Neuron (in vitro differentiated cells): ENCODE measurements at regions not wholly inside any gene's neighbourhood (a gene's known extent, or its start where the extent isn't known, plus 50 kb on each side); places are given as distances from the start of the nearest gene placed in this dataset.

Experiments
- H2AFZ ChIP-seq: one replicate; pipeline ENCODE4 v1.6.1; 2013; ENCODE audit warnings: low read depth, mild to moderate bottlenecking, inconsistent platforms, low read length, moderate library complexity
- H3K27me3 ChIP-seq: one replicate; pipeline ENCODE4 v1.6.1; 2013; ENCODE audit warnings: low read length; ENCODE audit not compliant: insufficient read depth
- H3K36me3 ChIP-seq: one replicate; pipeline ENCODE4 v1.6.1; 2013; ENCODE audit warnings: low read length; ENCODE audit not compliant: insufficient read depth
- H3K4me1 ChIP-seq: one replicate; pipeline ENCODE4 v1.6.1; 2013; ENCODE audit warnings: low read length; ENCODE audit not compliant: insufficient read depth
- H3K4me3 ChIP-seq: 2 replicates; pipeline ENCODE4 v1.5.1; 2013; ENCODE audit warnings: mild to moderate bottlenecking, low read length, moderate library complexity
- H3K9me3 ChIP-seq: one replicate; pipeline ENCODE4 v1.6.1; 2013; ENCODE audit warnings: low read length

- no peak overlapping the region for H2AFZ ChIP-seq
These were observed 548.9 kb upstream of the MARCKS start for GRCh38 chr6:113308266-113308665.

GRCh38 chr6:113313841-113314240 is 543.3 kb upstream of the MARCKS start:
- H3K27me3 ChIP-seq: no peaks in the 10 kb centered on the region
- no peak overlapping the region for H3K4me3 ChIP-seq
- no peaks in the 10 kb centered on the region for H3K36me3 ChIP-seq
- no peaks in the 10 kb centered on the region for H3K9me3 ChIP-seq
- peaks cover 15% of the 10 kb centered on the region for H3K4me1 ChIP-seq
- no peak overlapping the region for H2AFZ ChIP-seq

More at GRCh38 chr6:113308266-113308665, 548.9 kb upstream of the MARCKS start:
- Histone ChIP-seq H3K27me3 (no peaks in the 10 kb centered on the region), H3K36me3 (no peaks in the 10 kb centered on the region), H3K4me3 (no peak overlapping the region), H3K9me3 (no peaks in the 10 kb centered on the region), H3K4me1 (no peaks in the 10 kb centered on the region)

- Histone ChIP-seq H3K36me3 (no peaks in the 10 kb centered on the region), H2AFZ (no peak overlapping the region), H3K4me1 (peaks cover 20% of the 10 kb centered on the region), H3K4me3 (no peak overlapping the region), H3K27me3 (no peaks in the 10 kb centered on the region), H3K9me3 (no peaks in the 10 kb centered on the region)
These were observed 542.0 kb upstream of the MARCKS start for GRCh38 chr6:113315165-113315564.

GRCh38 chr6:113315879-113316278 is 541.3 kb upstream of the MARCKS start:
- no peaks in the 10 kb centered on the region for H3K27me3 ChIP-seq
- H2AFZ ChIP-seq: no peak overlapping the region
- no peaks in the 10 kb centered on the region for H3K36me3 ChIP-seq
- peaks cover 20% of the 10 kb centered on the region for H3K4me1 ChIP-seq
- no peaks in the 10 kb centered on the region for H3K9me3 ChIP-seq
- no peak overlapping the region for H3K4me3 ChIP-seq

GRCh38 chr6:113317442-113317841 is 539.7 kb upstream of the MARCKS start:
- H3K4me3 ChIP-seq: peak overlapping the region; percentile 50
- no peaks in the 10 kb centered on the region for H3K9me3 ChIP-seq
- H3K4me1 ChIP-seq: peaks cover 20% of the 10 kb centered on the region
- H3K36me3 ChIP-seq: no peaks in the 10 kb centered on the region
- peak overlapping the region; percentile 60 for H2AFZ ChIP-seq
- no peaks in the 10 kb centered on the region for H3K27me3 ChIP-seq

GRCh38 chr6:113317891-113318574 is 539.1 kb upstream of the MARCKS start:
- Histone ChIP-seq H3K27me3 (no peaks in the 10 kb centered on the region), H3K36me3 (no peaks in the 10 kb centered on the region), H3K9me3 (no peaks in the 10 kb centered on the region), H3K4me3 (peak overlapping the region; percentile 50), H2AFZ (peak overlapping the region; percentile 60), H3K4me1 (peaks cover 20% of the 10 kb centered on the region)

GRCh38 chr6:113318575-113318917 is 538.6 kb upstream of the MARCKS start:
- Histone ChIP-seq H3K36me3 (no peaks in the 10 kb centered on the region), H3K9me3 (no peaks in the 10 kb centered on the region), H3K4me1 (peaks cover 20% of the 10 kb centered on the region), H2AFZ (peak overlapping the region; percentile 60), H3K4me3 (peak overlapping the region; percentile 50), H3K27me3 (no peaks in the 10 kb centered on the region)

GRCh38 chr6:113320653-113321052 is 536.5 kb upstream of the MARCKS start:
- Histone ChIP-seq H3K4me3 (no peak overlapping the region), H3K27me3 (no peaks in the 10 kb centered on the region), H3K4me1 (peaks cover 20% of the 10 kb centered on the region), H2AFZ (no peak overlapping the region), H3K9me3 (no peaks in the 10 kb centered on the region), H3K36me3 (no peaks in the 10 kb centered on the region)

GRCh38 chr6:113326781-113327180 is 530.4 kb upstream of the MARCKS start:
- H2AFZ ChIP-seq: no peak overlapping the region
- peaks cover 30% of the 10 kb centered on the region for H3K4me1 ChIP-seq
- no peak overlapping the region for H3K4me3 ChIP-seq
- H3K9me3 ChIP-seq: no peaks in the 10 kb centered on the region
- no peaks in the 10 kb centered on the region for H3K36me3 ChIP-seq
- no peaks in the 10 kb centered on the region for H3K27me3 ChIP-seq

GRCh38 chr6:113328886-113329381 is 528.2 kb upstream of the MARCKS start:
- Histone ChIP-seq H3K36me3 (no peaks in the 10 kb centered on the region), H3K4me3 (no peak overlapping the region), H3K9me3 (no peaks in the 10 kb centered on the region), H2AFZ (peak overlapping the region; percentile 59), H3K4me1 (peaks cover 31% of the 10 kb centered on the region), H3K27me3 (no peaks in the 10 kb centered on the region)

GRCh38 chr6:113329942-113330635 is 527.1 kb upstream of the MARCKS start:
- H3K27me3 ChIP-seq: no peaks in the 10 kb centered on the region
- no peak overlapping the region for H3K4me3 ChIP-seq
- no peak overlapping the region for H2AFZ ChIP-seq
- no peaks in the 10 kb centered on the region for H3K36me3 ChIP-seq
- peaks cover 31% of the 10 kb centered on the region for H3K4me1 ChIP-seq
- no peaks in the 10 kb centered on the region for H3K9me3 ChIP-seq

GRCh38 chr6:113330636-113330946 is 526.6 kb upstream of the MARCKS start:
- no peaks in the 10 kb centered on the region for H3K9me3 ChIP-seq

GRCh38 chr6:113331021-113331420 is 526.1 kb upstream of the MARCKS start:
- H3K4me1 ChIP-seq: peaks cover 31% of the 10 kb centered on the region
- no peaks in the 10 kb centered on the region for H3K36me3 ChIP-seq
- H3K27me3 ChIP-seq: no peaks in the 10 kb centered on the region
- H2AFZ ChIP-seq: peak overlapping the region; percentile 8
- H3K4me3 ChIP-seq: no peak overlapping the region
- H3K9me3 ChIP-seq: no peaks in the 10 kb centered on the region

More at GRCh38 chr6:113330636-113330946, 526.6 kb upstream of the MARCKS start:
- no peak overlapping the region for H2AFZ ChIP-seq
- H3K4me1 ChIP-seq: peaks cover 31% of the 10 kb centered on the region
- no peaks in the 10 kb centered on the region for H3K27me3 ChIP-seq
- H3K4me3 ChIP-seq: no peak overlapping the region
- no peaks in the 10 kb centered on the region for H3K36me3 ChIP-seq
